Transverse colon (tissue), 4 donors: ENCODE measurements at regions not wholly inside any gene's neighbourhood (a gene's known extent, or its start where the extent isn't known, plus 50 kb on each side); places are given as distances from the start of the nearest gene placed in this dataset.
"Not testable (repeated sequence)": the region's sequence is repeated elsewhere in the genome, so short reads cannot be mapped to it uniquely, and the experiment has no call there.

Source experiments
- DNase-seq: peaks from one replicate; pipeline ENCODE4 v3.0.0-alpha.2; 2019
- H3K27ac ChIP-seq, 4 donors: fragments of 200-600 bp; sonication (generic); 2 replicates each; pipeline ENCODE4 v1.5.1; 2016 to 2018; ENCODE audit warnings: inconsistent platforms in 4 of 4
- H3K27me3 ChIP-seq: fragments of 200-600 bp; sonication (generic); 2 replicates; pipeline ENCODE4 v1.5.1; 2017; ENCODE audit warnings: inconsistent platforms
- H3K36me3 ChIP-seq, 4 donors: fragments of 200-600 bp; sonication (generic); 2 replicates each; pipeline ENCODE4 v1.5.1; 2017 to 2019; ENCODE audit warnings: inconsistent platforms in 4 of 4
- H3K4me1 ChIP-seq, 4 donors: fragments of 200-600 bp; sonication (generic); 2 replicates each; pipeline ENCODE4 v1.5.1; 2017 to 2020; ENCODE audit warnings: inconsistent platforms in 4 of 4
- H3K4me3 ChIP-seq, 4 donors: fragments of 200-600 bp; sonication (generic); 1 replicate in 1 of 4; 2 replicates in 3 of 4; pipeline versions ENCODE4 v1.5.1 to v1.6.1; 2017 to 2019; ENCODE audit warnings: inconsistent platforms in 4 of 4
- H3K9me3 ChIP-seq, 2 donors: fragments of 200-600 bp; sonication (generic); 2 replicates each; pipeline ENCODE4 v1.5.1; 2017 to 2019; ENCODE audit warnings: inconsistent platforms in 2 of 2
- CTCF ChIP-seq, 5 experiments: fragments of 200-600 bp in 3 of 5; fragments of 450-650 bp in 2 of 5; sonication (generic) in 3 of 5; IDR thresholded peaks; 1 replicate in 2 of 5; 2 replicates in 3 of 5; pipeline ENCODE4 v1.5.1; 2016 to 2017; ENCODE audit warnings: antibody characterized with exemption in 5 of 5, inconsistent platforms in 3 of 5, mild to moderate bottlenecking in 2 of 5, moderate library complexity in 1 of 5
- EP300 ChIP-seq: sonication (generic); formaldehyde crosslinking; IDR thresholded peaks from one replicate; pipeline ENCODE4 v1.6.1; 2017; ENCODE audit warnings: antibody characterized with exemption, low read depth
- POLR2A ChIP-seq: fragments of 450-650 bp; IDR thresholded peaks from one replicate; pipeline ENCODE4 v1.6.1; 2016; ENCODE audit warnings: antibody characterized with exemption, mild to moderate bottlenecking, moderate library complexity
- POLR2AphosphoS5 ChIP-seq, 3 donors: sonication (generic); formaldehyde crosslinking; IDR thresholded peaks; one replicate each; pipeline ENCODE4 v1.6.1; 2016; ENCODE audit warnings: antibody characterized with exemption in 3 of 3
- WGBS, 2 donors: methylation state at CpG; one replicate each; pipeline ENCODE4 v1.1.5; 2018; ENCODE audit warnings: low coverage in 1 of 2; 5-methylcytosine and 5-hydroxymethylcytosine counted together
- in situ Hi-C, 4 donors: fragments of 200-750 bp; cut with MboI; loops; one replicate each; pipeline versions ENCODE4 v1.15.0 to v1.15.1; 2017; ENCODE audit warnings: low sequenced_read_pairs in 3 of 4, low pct_ligation_motif_present in 1 of 4, low pct_unique_long_range_greater_than_20kb in 1 of 4
- intact Hi-C: fragments of 100-400 bp; cut with DNase I; formaldehyde crosslinking; loops from one replicate; pipeline ENCODE4 v1.15.1; 2023; ENCODE audit warnings: low total_unique reads

- TF ChIP-seq EP300 (no peak), POLR2AphosphoS5 (IDR thresholded peaks at IDR 0.05) (no peak), POLR2A (no peak), CTCF (IDR thresholded peaks at IDR 0.05) (no peak)
Observed at GRCh38 chr7:115802415-115802814, 228.1 kb downstream of the TFEC start.

GRCh38 chr7:115799430-115799829 lies 231.1 kb downstream of the TFEC start:
- in situ Hi-C loops (no loop called here), intact Hi-C loops (no loop called here)
- no peak for DNase-seq
- Histone ChIP-seq H3K36me3 (no peaks in the 10 kb centered on the region), H3K9me3 (no peaks in the 10 kb centered on the region), H3K4me3 (no peak overlapping the region), H3K27me3 (no peaks in the 10 kb centered on the region), H3K27ac (no peak overlapping the region), H3K4me1 (no peaks in the 10 kb centered on the region)
- TF ChIP-seq EP300 (no peak), POLR2AphosphoS5 (IDR thresholded peaks at IDR 0.05) (no peak), POLR2A (no peak), CTCF (IDR thresholded peaks at IDR 0.05) (no peak)
- 64 to 65% methylated on average over 2 of the region's 2 CpGs for WGBS, 2 donors

More at GRCh38 chr7:115802415-115802814, 228.1 kb downstream of the TFEC start:
- H3K4me3 ChIP-seq: no peak overlapping the region
- H3K27me3 ChIP-seq: no peaks in the 10 kb centered on the region
- no peaks in the 10 kb centered on the region for H3K9me3 ChIP-seq
- H3K27ac ChIP-seq: no peak overlapping the region
- no peaks in the 10 kb centered on the region for H3K36me3 ChIP-seq
- H3K4me1 ChIP-seq: no peaks in the 10 kb centered on the region
- in situ Hi-C loops (no loop called here), intact Hi-C loops (no loop called here)
- DNase-seq: no peak

- Histone ChIP-seq H3K27me3 (no peaks in the 10 kb centered on the region), H3K27ac (no peak overlapping the region), H3K4me3 (no peak overlapping the region), H3K4me1 (no peaks in the 10 kb centered on the region), H3K36me3 (no peaks in the 10 kb centered on the region), H3K9me3 (no peaks in the 10 kb centered on the region)
- WGBS, 2 donors: 88 to 95% methylated on average over 2 to 7 of the region's 7 CpGs
- intact Hi-C loops (no loop called here), in situ Hi-C loops (no loop called here)
- no peak for TF ChIP-seq POLR2A
- no peak for TF ChIP-seq POLR2AphosphoS5 (IDR thresholded peaks at IDR 0.05)
- no peak for TF ChIP-seq CTCF (IDR thresholded peaks at IDR 0.05)
- TF ChIP-seq EP300: no peak
- no peak for DNase-seq
Observed at GRCh38 chr7:115793958-115794702, 236.4 kb downstream of the TFEC start.

- H3K4me1 ChIP-seq: no peaks in the 10 kb centered on the region
- in situ Hi-C loops: no loop called here
- 89 to 91% methylated on average over 5 to 27 of the region's 27 CpGs for WGBS, 2 donors
Observed at GRCh38 chr7:115789901-115790300, 240.7 kb downstream of the TFEC start.

GRCh38 chr7:115789473-115789872 lies 241.1 kb downstream of the TFEC start:
- H3K27me3 ChIP-seq, H3K36me3 ChIP-seq, H3K4me3 ChIP-seq, intact Hi-C loops, H3K27ac ChIP-seq, in situ Hi-C loops, H3K4me1 ChIP-seq, DNase-seq, H3K9me3 ChIP-seq: not testable (repeated sequence)
- 65% methylated on average over 3 of the region's 3 CpGs; no CpG with 5 or more reads in 1 of the 2 donors for WGBS, 2 donors

More at GRCh38 chr7:115789901-115790300, 240.7 kb downstream of the TFEC start:
- TF ChIP-seq EP300 (no peak), POLR2AphosphoS5 (IDR thresholded peaks at IDR 0.05) (no peak), CTCF (IDR thresholded peaks at IDR 0.05) (no peak), POLR2A (no peak)
- intact Hi-C loops: no loop called here
- Histone ChIP-seq H3K36me3 (no peaks in the 10 kb centered on the region), H3K9me3 (no peaks in the 10 kb centered on the region), H3K27ac (no peak overlapping the region), H3K27me3 (no peaks in the 10 kb centered on the region), H3K4me3 (no peak overlapping the region)
- DNase-seq: no peak
